ENCODE measurements at regions not wholly inside any gene's neighbourhood (a gene's known extent, or its start where the extent isn't known, plus 50 kb on each side); places are given as distances from the start of the nearest gene placed in this dataset.

DNA sequence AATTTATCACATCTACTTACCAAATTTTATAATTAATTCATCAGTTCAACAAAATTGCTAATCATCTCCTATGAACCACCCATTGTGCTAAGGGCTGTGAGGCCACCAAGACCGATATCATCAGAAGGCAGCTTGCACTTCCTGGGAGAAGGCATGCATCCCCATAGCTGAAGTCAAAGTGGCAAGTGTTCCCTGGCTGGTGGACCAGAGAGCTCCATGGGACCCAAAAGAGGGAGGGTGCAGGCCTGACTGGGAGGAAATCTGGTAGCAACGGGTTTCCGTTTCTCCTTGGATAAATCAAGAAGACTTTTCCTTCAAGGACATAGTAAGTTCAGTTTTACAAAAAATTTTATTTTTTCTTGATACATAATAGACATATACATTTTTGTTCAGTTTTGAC, 325.2 kb downstream of the FGF9 start:
- DNase-seq (ENCODE audit: low read depth) = no peak
- TF ChIP-seq, protein P1, sequence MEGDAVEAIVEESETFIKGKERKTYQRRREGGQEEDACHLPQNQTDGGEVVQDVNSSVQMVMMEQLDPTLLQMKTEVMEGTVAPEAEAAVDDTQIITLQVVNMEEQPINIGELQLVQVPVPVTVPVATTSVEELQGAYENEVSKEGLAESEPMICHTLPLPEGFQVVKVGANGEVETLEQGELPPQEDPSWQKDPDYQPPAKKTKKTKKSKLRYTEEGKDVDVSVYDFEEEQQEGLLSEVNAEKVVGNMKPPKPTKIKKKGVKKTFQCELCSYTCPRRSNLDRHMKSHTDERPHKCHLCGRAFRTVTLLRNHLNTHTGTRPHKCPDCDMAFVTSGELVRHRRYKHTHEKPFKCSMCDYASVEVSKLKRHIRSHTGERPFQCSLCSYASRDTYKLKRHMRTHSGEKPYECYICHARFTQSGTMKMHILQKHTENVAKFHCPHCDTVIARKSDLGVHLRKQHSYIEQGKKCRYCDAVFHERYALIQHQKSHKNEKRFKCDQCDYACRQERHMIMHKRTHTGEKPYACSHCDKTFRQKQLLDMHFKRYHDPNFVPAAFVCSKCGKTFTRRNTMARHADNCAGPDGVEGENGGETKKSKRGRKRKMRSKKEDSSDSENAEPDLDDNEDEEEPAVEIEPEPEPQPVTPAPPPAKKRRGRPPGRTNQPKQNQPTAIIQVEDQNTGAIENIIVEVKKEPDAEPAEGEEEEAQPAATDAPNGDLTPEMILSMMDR (IDR thresholded peaks at IDR 0.05; ENCODE audit: low read depth, low read length) = no peak
- H3K4me3 ChIP-seq (ENCODE audit: low read depth, low read length) = no peak overlapping the region

DNA sequence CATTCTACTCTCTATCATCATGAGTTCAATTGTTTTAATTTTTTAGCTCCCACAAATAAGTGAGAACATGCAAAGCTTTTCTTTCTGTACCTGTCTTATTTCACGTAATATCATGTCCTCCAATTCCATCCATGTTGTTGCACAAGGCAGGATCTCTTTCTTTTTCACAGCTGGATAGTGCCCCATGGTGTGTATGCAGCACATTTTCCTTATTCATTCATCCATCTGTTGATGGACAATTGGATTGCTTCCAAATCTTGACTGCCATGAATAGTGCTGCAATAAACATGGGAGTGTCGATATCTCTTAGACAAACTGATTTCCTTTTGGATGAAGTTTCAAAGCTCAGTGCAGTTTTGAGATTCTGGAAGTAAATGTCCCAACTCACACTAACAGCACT, 326.9 kb downstream of the FGF9 start:
- no peak for DNase-seq (ENCODE audit: low read depth)
- H3K4me3 ChIP-seq (ENCODE audit: low read depth, low read length) = no peak overlapping the region
- TF ChIP-seq, protein P2, sequence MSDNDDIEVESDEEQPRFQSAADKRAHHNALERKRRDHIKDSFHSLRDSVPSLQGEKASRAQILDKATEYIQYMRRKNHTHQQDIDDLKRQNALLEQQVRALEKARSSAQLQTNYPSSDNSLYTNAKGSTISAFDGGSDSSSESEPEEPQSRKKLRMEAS (IDR thresholded peaks at IDR 0.05; ENCODE audit: low read depth, low read length) = no peak
- no peak for TF ChIP-seq MYC (IDR thresholded peaks at IDR 0.05; ENCODE audit: low read depth, low read length)
- no peak for TF ChIP-seq POLR2A (IDR thresholded peaks at IDR 0.05; ENCODE audit: extremely low read depth, insufficient read length)

DNA sequence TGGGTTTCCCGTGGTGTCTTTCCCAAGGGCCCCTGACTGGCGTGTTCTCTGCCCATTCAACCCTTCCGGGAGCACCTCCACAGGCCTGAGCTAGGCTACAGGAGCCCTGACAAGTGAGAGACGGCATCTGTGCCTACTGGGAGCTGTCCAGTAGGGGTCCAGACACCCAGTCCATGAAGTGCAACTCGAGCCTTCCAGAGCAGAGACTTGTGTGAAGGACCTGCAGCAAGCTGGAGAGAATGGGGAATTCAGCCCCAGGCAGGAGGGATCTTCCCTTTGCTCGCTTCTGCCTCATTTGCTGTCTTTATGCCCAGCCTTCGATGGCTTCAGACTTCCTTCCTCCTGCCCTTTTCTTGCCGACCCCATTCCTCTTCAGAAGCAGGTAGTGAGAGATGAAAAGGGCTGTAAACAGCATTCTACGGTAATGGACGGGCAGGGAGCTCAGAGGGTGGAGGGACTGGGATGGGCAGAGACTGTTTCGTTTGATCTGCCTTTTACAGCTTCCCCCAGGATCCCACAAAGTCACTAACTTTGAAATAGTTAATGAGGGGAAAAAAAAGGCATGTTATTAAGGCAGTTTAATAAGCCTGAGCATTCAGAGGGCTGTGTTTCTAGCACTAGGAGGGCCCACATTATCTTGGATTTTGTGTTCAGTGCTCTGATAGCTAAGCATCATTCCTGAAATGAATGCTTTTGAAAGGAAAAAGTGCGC, 327.6 kb downstream of the FGF9 start:
- TF ChIP-seq, protein P2 (IDR thresholded peaks at IDR 0.05; ENCODE audit: low read depth, low read length) = no peak
- TF ChIP-seq, protein P1 (IDR thresholded peaks at IDR 0.05; ENCODE audit: low read depth, low read length) = no peak
- TF ChIP-seq POLR2A (IDR thresholded peaks at IDR 0.05; ENCODE audit: extremely low read depth, insufficient read length) = no peak
- no peak for TF ChIP-seq MYC (IDR thresholded peaks at IDR 0.05; ENCODE audit: low read depth, low read length)
- no peak overlapping the region for H3K4me3 ChIP-seq (ENCODE audit: low read depth, low read length)
- DNase-seq (ENCODE audit: low read depth) = no peak

DNA sequence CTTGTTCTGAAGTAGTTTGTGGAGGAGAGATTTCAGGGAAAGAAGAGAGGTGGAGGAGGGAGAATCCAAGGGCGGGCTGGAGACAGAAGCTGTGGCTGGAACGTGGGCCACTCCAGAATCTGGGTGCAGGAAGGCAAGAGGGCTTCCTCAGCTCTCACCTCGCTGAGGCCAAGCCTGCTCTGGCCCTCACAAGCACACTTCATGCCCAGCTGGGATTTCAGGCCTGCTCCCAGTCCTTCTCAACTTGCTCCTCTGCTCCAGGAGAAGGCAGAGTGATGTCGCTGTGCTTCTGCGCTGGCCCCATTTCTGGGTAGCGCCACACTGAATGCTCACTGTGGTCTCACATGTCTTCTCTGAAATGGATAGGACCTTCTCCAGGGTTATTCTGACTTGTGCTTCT, 328.8 kb downstream of the FGF9 start:
- no peak overlapping the region for H3K4me3 ChIP-seq (ENCODE audit: low read depth, low read length)

DNA sequence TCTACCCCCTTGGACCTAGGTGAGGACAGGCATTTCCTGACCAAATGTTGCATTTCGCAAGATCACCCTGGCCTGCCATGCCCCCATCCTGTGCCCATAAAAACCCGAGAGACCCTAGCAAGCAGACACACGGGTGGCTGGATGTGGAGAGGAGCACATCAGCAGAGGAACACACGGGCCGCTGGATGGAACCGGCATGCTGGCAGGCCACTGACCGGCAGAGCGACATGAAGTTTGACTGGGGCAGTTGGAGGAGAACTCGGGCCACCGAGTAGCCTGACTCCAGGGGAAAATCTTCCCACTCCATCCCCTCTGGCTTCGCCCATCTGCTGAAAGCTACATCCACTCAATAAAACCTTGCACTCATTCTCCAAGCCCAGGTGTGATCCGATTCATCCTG, 329.3 kb downstream of the FGF9 start:
- H3K4me3 ChIP-seq (ENCODE audit: low read depth, low read length) = no peak overlapping the region
- TF ChIP-seq, protein P2 (IDR thresholded peaks at IDR 0.05; ENCODE audit: low read depth, low read length) = no peak
- TF ChIP-seq POLR2A (IDR thresholded peaks at IDR 0.05; ENCODE audit: extremely low read depth, insufficient read length) (no peak), MYC (IDR thresholded peaks at IDR 0.05; ENCODE audit: low read depth, low read length) (no peak)
- TF ChIP-seq, protein P1 (IDR thresholded peaks at IDR 0.05; ENCODE audit: low read depth, low read length) = no peak
- no peak for DNase-seq (ENCODE audit: low read depth)

More for the DNA sequence above, 328.8 kb downstream of the FGF9 start:
- TF ChIP-seq, protein P1 (IDR thresholded peaks at IDR 0.05; ENCODE audit: low read depth, low read length) = no peak
- TF ChIP-seq MYC (IDR thresholded peaks at IDR 0.05; ENCODE audit: low read depth, low read length) (no peak), POLR2A (IDR thresholded peaks at IDR 0.05; ENCODE audit: extremely low read depth, insufficient read length) (no peak)
- TF ChIP-seq, protein P2 (IDR thresholded peaks at IDR 0.05; ENCODE audit: low read depth, low read length) = no peak
- DNase-seq (ENCODE audit: low read depth) = no peak

DNA sequence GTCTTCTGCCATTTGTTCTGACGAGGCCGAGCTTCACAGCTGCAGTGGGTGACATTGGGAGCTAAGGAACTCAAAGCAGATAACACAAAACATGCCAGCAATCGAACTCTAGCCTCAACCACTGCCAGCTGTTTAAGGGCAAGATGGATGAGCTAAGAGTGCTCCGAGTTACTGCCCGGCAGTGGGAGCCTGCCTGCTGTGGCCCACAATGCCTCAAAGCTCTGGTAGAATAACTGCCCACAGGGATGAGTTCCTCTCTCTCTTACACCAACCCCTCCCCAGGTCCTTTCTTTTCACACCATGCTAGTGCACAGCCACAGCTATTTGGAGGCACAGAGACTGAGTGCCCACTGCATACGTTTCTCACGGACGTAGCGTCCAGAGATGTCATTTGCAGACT, 330.5 kb downstream of the FGF9 start:
- no peak for TF ChIP-seq MYC (IDR thresholded peaks at IDR 0.05; ENCODE audit: low read depth, low read length)
- TF ChIP-seq, protein P1 (IDR thresholded peaks at IDR 0.05; ENCODE audit: low read depth, low read length) = no peak
- no peak for TF ChIP-seq POLR2A (IDR thresholded peaks at IDR 0.05; ENCODE audit: extremely low read depth, insufficient read length)
- TF ChIP-seq, protein P2 (IDR thresholded peaks at IDR 0.05; ENCODE audit: low read depth, low read length) = no peak
- no peak overlapping the region for H3K4me3 ChIP-seq (ENCODE audit: low read depth, low read length)
- DNase-seq (ENCODE audit: low read depth) = no peak
